Liver (tissue), 8 donors: ENCODE measurements at regions not wholly inside any gene's neighbourhood (a gene's known extent, or its start where the extent isn't known, plus 50 kb on each side); places are given as distances from the start of the nearest gene placed in this dataset.

Source experiments
- DNase-seq: peaks from one replicate; pipeline ENCODE4 v3.0.0-alpha.2; 2017; ENCODE audit warnings: low spot score
- H3K27ac ChIP-seq, 2 donors: one replicate each; pipeline ENCODE4 v1.7.0; 2013; ENCODE audit warnings: inconsistent platforms in 2 of 2, low read length in 2 of 2, control low read depth in 1 of 2, low read depth in 1 of 2, mild to moderate bottlenecking in 1 of 2
- H3K27me3 ChIP-seq, 4 donors: one replicate each; pipeline versions ENCODE4 v1.6.1 to v1.7.0; 2013; ENCODE audit warnings: low read length in 3 of 4, inconsistent platforms in 1 of 4, mild to moderate bottlenecking in 1 of 4, moderate library complexity in 1 of 4; ENCODE audit not compliant: control insufficient read depth in 4 of 4, insufficient read depth in 4 of 4
- H3K36me3 ChIP-seq, 4 donors: one replicate each; pipeline versions ENCODE4 v1.6.1 to v1.7.0; 2013; ENCODE audit warnings: low read length in 3 of 4, mild to moderate bottlenecking in 3 of 4, low read depth in 1 of 4, moderate library complexity in 1 of 4; ENCODE audit not compliant: control insufficient read depth in 4 of 4, insufficient read depth in 3 of 4
- H3K4me1 ChIP-seq, 4 donors: one replicate each; pipeline versions ENCODE4 v1.6.1 to v1.7.0; 2013; ENCODE audit warnings: low read length in 3 of 4, mild to moderate bottlenecking in 3 of 4, moderate library complexity in 1 of 4; ENCODE audit not compliant: control insufficient read depth in 4 of 4, insufficient read depth in 4 of 4
- H3K4me3 ChIP-seq, 3 donors: one replicate each; pipeline versions ENCODE4 v1.6.1 to v1.7.0; 2013; ENCODE audit warnings: low read length in 3 of 3, control low read depth in 1 of 3, low read depth in 1 of 3, mild to moderate bottlenecking in 1 of 3
- H3K9ac ChIP-seq, 2 donors: one replicate each; pipeline ENCODE4 v1.7.0; 2013; ENCODE audit warnings: low read length in 2 of 2, mild to moderate bottlenecking in 2 of 2, moderate library complexity in 2 of 2, control low read depth in 1 of 2, low read depth in 1 of 2
- H3K9me3 ChIP-seq, 4 donors: one replicate each; pipeline versions ENCODE4 v1.6.1 to v1.7.0; 2013; ENCODE audit warnings: low read length in 3 of 4; ENCODE audit not compliant: control insufficient read depth in 4 of 4
- ATF3 ChIP-seq: IDR thresholded peaks from 2 replicates; pipeline ENCODE4 v1.6.1; 2016; ENCODE audit warnings: antibody characterized with exemption
- CTCF ChIP-seq: fragments of 150-350 bp; IDR thresholded peaks from 2 replicates; pipeline ENCODE4 v1.5.1; 2017; ENCODE audit warnings: improper control_type of control experiment, low read depth, low read length; ENCODE audit not compliant: missing input control
- EGR1 ChIP-seq, 2 donors: IDR thresholded peaks; 2 replicates each; pipeline ENCODE4 v1.6.1; 2016 to 2018; ENCODE audit warnings: antibody characterized with exemption in 2 of 2, low read depth in 2 of 2
- GABPA ChIP-seq, 2 donors: IDR thresholded peaks in 1 of 2; conservative IDR thresholded peaks in 1 of 2; 2 replicates each; pipeline ENCODE4 v1.6.1; 2016; ENCODE audit warnings: antibody characterized with exemption in 2 of 2, mild to moderate bottlenecking in 1 of 2, moderate library complexity in 1 of 2
- HNF4A ChIP-seq, 2 donors: conservative IDR thresholded peaks; 2 replicates each; pipeline ENCODE4 v1.6.1; 2016; ENCODE audit warnings: antibody characterized with exemption in 2 of 2, mild to moderate bottlenecking in 2 of 2
- HNF4G ChIP-seq: IDR thresholded peaks from 2 replicates; pipeline ENCODE4 v1.6.1; 2016; ENCODE audit warnings: antibody characterized with exemption
- MAX ChIP-seq: IDR thresholded peaks from 2 replicates; pipeline ENCODE4 v1.6.1; 2016; ENCODE audit warnings: antibody characterized with exemption
- NR2F2 ChIP-seq: IDR thresholded peaks from 2 replicates; pipeline ENCODE4 v1.6.1; 2016; ENCODE audit warnings: antibody characterized with exemption
- RAD21 ChIP-seq, 2 donors: IDR thresholded peaks; 2 replicates each; pipeline ENCODE4 v1.6.1; 2016; ENCODE audit warnings: antibody characterized with exemption in 2 of 2, mild to moderate bottlenecking in 2 of 2
- REST ChIP-seq: IDR thresholded peaks from 2 replicates; pipeline ENCODE4 v1.6.1; 2016; ENCODE audit warnings: antibody characterized with exemption, mild to moderate bottlenecking
- SP1 ChIP-seq: IDR thresholded peaks from 2 replicates; pipeline ENCODE4 v1.6.1; 2018; ENCODE audit warnings: antibody characterized with exemption, mild to moderate bottlenecking
- TAF1 ChIP-seq: conservative IDR thresholded peaks from 2 replicates; pipeline ENCODE4 v1.6.1; 2016; ENCODE audit warnings: antibody characterized with exemption, mild to moderate bottlenecking
- YY1 ChIP-seq: IDR thresholded peaks from 2 replicates; pipeline ENCODE4 v1.6.1; 2016; ENCODE audit warnings: antibody characterized with exemption, mild to moderate bottlenecking
- ZBTB33 ChIP-seq: IDR thresholded peaks from 2 replicates; pipeline ENCODE4 v1.6.1; 2016; ENCODE audit warnings: antibody characterized with exemption
- WGBS: extraction: QIAGEN DNeasy Blood & Tissue Kit; methylation state at CpG from one replicate; pipeline ENCODE4 v1.1.7; 2013; 5-methylcytosine and 5-hydroxymethylcytosine counted together
- donor health status: healthy.
- donor health status: healthy.
- donor health status: healthy.
- donor health status: healthy.
- donor health status: healthy.

GRCh38 chr4:148542922-148543623 lies 100.9 kb upstream of the NR3C2 start (continued):
- TF ChIP-seq TAF1 (no peak), NR2F2 (no peak), HNF4G (no peak), MAX (no peak), ATF3 (no peak), CTCF (no peak)

GRCh38 chr4:148540622-148541326 lies 98.6 kb upstream of the NR3C2 start:
- DNase-seq = no peak
- 71% methylated on average over 4 of the region's 4 CpGs for WGBS
- Histone ChIP-seq H3K9me3 (no peaks in the 10 kb centered on the region), H3K4me3 (no peak overlapping the region), H3K36me3 (no peaks in the 10 kb centered on the region), H3K4me1 (no peaks in the 10 kb centered on the region), H3K27me3 (no peaks in the 10 kb centered on the region), H3K27ac (no peak overlapping the region), H3K9ac (no peak overlapping the region)
- TF ChIP-seq TAF1 = no peak
- TF ChIP-seq HNF4G = no peak
- TF ChIP-seq ZBTB33 = no peak
- TF ChIP-seq YY1 = no peak
- TF ChIP-seq RAD21 (IDR thresholded peaks at IDR 0.05) = no peak
- no peak for TF ChIP-seq GABPA (IDR thresholded peaks at IDR 0.05 in 1 of 2, conservative IDR thresholded peaks at IDR 0.05 in 1 of 2)
- no peak for TF ChIP-seq REST
- no peak for TF ChIP-seq NR2F2
- no peak for TF ChIP-seq HNF4A (conservative IDR thresholded peaks at IDR 0.05)
- TF ChIP-seq EGR1 (IDR thresholded peaks at IDR 0.05; ENCODE audit: low read depth in 2 of 2) = no peak
- no peak for TF ChIP-seq SP1
- TF ChIP-seq ATF3 = no peak
